ACHN (cell line): ENCODE measurements at regions not wholly inside any gene's neighbourhood (a gene's known extent, or its start where the extent isn't known, plus 50 kb on each side); places are given as distances from the start of the nearest gene placed in this dataset.
A peak's percentile ranks its signal among the peaks of the same experiment; 100 is the strongest.

Source experiments
- DNase-seq: peaks from one replicate; pipeline ENCODE4 v3.0.0-alpha.2; 2015
- in situ Hi-C: cut with HindIII; loops from 2 replicates; pipeline ENCODE4 v1.10.0; 2017; ENCODE audit warnings: low sequenced_read_pairs, low pct_ligation_motif_present, low pct_unique_long_range_greater_than_20kb

DNA sequence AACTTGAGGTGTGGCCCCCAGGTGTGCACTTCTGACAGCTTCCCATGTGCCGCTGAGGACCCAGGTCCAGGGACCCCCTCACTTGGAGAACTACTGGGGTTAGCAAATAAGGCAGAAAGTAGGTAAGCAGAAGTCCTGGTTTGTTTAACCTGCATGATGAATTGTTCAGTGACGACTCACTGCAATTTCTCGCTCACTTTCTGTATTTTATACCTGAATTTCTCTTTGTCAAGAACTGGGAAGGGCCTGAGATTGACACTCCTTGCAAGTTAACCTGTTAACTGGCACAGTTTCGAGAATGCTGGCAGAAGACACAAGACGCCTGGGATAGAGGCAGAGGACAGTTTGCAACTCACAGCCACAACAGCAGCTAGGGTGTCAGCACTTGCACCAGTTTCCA lies 164.5 kb upstream of the NCK2 start:
- in situ Hi-C loops: no loop called here

GRCh38 chr2:105578166-105578565 lies 166.5 kb upstream of the NCK2 start:
- no peak for DNase-seq
- in situ Hi-C loops: no loop called here

More for the DNA sequence above, 164.5 kb upstream of the NCK2 start:
- DNase-seq: no peak

GRCh38 chr2:105577762-105578161 lies 166.9 kb upstream of the NCK2 start:
- in situ Hi-C loops: no loop called here

GRCh38 chr2:105576440-105577241 lies 168.1 kb upstream of the NCK2 start:
- in situ Hi-C loops: no loop called here
- peak; percentile 55 for DNase-seq

More at GRCh38 chr2:105577762-105578161, 166.9 kb upstream of the NCK2 start:
- no peak for DNase-seq

- in situ Hi-C loops: no loop called here
- DNase-seq: no peak
Measured at GRCh38 chr2:105576050-105576439, 168.7 kb upstream of the NCK2 start.

- DNase-seq: no peak
- in situ Hi-C loops: no loop called here
Measured at GRCh38 chr2:105575499-105576025, 169.2 kb upstream of the NCK2 start.

DNA sequence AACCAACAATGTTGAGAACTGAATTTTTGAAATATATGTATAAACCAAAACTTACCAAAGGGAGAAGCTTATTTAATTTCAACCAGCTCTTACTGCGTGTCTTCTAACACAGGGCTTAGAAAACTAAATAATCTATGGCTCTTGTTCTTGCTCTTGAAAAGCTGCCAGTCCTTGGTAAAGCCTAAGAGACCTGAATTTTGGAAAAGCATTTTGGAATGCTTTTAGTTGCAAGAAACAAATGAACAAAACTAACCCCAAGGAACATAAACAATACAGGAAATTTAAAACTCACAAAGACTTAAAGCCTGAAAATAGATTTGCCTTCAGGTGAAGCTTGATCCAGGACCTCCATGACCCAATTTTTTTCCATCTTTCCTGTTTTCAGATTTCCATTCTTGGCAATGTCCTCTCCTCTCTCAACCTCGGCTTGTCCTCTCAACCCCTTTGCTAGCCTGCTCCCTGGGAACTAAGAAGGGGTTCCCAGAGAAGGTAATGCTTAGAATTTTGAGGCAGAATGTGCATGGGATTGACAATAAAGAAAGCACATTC lies 169.8 kb upstream of the NCK2 start:
- DNase-seq: no peak
- in situ Hi-C loops: no loop called here

DNA sequence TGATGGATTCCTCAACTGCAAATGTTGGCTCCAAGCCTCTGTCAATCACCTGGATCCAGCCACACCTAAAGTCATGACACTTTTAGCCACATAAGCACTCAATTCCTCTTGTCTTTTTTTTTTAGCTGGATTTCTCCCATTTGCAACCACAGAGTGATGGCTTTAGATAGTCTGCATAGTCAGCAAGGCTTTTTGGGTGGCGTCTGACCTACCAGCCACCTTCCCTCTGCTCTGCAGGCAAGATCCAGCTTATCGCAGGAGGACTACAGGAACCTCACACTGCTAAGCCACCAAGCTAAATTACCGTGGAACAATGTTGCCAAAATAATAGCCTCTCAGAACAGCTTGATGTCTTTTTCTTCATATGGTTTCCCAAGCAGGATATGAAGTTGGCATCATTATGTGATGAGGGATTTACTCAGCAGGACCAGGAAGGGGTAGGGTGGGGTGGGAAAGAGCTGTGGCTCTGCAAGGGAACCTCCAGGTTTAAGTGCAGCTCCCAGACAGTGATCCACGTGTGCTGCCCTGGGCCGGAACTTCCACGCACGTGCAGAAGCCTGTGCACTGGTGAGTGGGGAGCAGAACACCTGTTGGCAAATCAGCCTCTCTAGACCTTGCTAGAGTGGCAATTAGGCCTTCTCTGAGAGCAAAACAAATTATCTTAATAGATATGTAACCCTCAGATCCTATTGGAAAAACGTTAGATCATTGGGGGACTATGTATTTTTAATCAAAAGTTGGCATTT lies 170.6 kb upstream of the NCK2 start:
- in situ Hi-C loops: no loop called here
- no peak for DNase-seq

DNA sequence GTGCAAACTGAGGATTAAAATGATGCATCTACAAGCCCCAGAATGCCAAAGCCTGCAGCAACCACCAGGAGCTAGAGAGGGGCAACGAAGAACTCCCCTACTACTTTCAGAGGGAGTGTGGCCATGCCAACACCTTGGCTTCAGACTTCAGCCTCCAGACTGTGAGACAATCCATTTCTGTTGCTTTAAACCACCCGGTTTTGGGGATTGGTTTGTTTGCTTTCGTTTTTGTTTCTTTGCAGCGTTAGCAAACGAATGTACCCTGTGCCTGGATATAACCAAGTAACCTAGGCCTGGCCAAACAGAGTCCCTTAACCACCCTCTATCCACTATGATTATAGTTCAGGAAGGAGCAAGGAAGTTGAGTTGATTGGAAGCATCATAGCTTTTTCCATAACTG lies 171.2 kb upstream of the NCK2 start:
- in situ Hi-C loops: no loop called here
- DNase-seq: no peak

DNA sequence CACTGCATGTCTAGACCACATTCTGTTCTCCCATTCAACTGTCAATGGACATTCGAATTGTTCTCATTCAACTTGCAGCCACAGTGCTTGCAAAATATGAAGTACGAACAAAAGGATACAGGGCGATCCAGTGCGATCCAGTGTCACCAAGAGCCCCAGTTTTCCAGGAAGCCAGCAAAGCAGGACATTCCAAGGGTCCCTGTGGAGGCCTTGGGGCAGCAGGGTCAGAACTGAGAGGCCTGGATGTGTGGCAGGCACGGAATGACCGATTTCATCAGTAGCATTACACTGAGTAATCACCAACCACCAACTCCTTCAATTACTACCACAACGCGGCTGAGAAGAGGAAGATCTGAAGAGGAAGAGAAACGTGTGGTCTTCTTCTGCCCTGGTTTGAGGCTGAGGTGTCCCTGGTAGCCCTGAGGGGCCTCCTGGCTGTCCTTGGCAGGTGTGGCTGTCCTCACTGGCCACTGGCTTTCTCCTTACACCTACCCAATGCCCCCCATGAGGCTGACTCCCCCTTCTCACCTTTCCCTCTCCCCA lies 172.7 kb upstream of the FHL2 start:
- in situ Hi-C loops: no loop called here
- DNase-seq: no peak

- no peak for DNase-seq
Measured at GRCh38 chr2:105570757-105571156, 171.9 kb upstream of the FHL2 start.

GRCh38 chr2:105570326-105570725 lies 171.5 kb upstream of the FHL2 start:
- in situ Hi-C loops: no loop called here
- DNase-seq: no peak

More at GRCh38 chr2:105570757-105571156, 171.9 kb upstream of the FHL2 start:
- in situ Hi-C loops: no loop called here

GRCh38 chr2:105569606-105570005 lies 170.8 kb upstream of the FHL2 start:
- in situ Hi-C loops: no loop called here
- DNase-seq: no peak

DNA sequence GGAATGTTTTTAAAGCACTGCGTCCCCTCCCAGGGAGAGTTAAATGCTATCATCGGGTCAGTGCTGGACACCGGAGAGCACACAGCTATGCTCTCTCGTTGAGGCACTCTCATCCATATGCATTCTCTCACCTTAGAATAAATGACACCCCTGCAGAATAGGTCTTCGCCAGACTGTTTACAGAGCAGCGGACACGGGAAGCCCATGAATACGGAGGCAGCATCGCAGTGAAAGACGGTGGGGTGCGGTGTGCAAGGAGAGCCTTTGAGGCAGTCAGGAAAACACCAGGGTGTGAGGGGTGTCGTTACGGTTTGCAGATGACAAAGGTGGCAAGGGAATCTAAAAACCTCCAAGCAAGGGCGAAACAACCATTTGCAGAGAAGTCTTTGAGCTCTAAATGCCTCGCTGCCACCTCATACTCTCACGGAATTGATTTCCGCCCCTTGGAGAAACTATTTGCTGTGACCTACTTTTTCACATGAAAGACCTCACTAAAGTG lies 169.2 kb upstream of the FHL2 start:
- no peak for DNase-seq
- in situ Hi-C loops: no loop called here

GRCh38 chr2:105563000-105563719 lies 164.3 kb upstream of the FHL2 start:
- no peak for DNase-seq
- in situ Hi-C loops: no loop called here

DNA sequence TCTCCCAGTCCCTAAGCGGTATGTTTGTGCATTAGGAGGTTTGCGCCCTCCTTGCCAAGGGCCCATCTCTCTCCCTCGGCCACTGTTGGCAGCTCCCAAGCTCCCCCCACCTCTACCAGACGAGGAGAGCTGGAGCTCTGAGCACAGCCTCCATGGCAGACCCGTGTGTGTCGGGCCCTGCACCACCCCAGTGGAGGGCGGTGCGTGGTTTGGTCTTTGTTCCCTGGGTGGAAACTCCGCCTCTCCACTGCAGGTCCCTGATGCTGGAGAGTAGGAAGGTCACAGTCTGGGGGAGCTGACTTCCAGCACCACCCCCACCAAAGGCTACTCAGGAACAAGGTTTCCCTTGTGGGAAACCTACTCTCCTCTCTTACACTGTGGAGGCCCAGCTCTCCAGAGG lies 162.6 kb upstream of the FHL2 start:
- in situ Hi-C loops: no loop called here
- DNase-seq: no peak

DNA sequence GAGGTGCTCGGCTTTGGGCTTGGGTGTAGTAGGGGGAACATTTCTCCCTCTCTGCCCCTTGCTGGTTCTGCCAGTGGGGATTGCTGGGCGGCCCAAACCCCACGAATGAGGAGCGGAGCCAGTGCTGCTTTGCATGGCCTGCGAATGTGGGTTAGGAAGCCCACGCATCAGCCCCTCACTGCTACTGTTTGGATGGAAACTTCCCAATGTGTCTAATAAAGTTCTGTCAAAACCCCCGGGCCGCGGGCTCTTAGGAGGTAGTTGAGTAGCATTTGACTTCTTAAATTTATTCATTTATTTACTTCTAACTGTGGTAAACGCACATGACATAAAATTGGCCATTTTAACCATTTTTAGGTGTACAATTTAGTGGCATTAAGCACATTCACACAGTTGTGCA lies 161.3 kb upstream of the FHL2 start:
- in situ Hi-C loops: no loop called here
- no peak for DNase-seq
